K562 (cell line): ENCODE measurements at regions not wholly inside any gene's neighbourhood (a gene's known extent, or its start where the extent isn't known, plus 50 kb on each side); places are given as distances from the start of the nearest gene placed in this dataset.

Experiments
- CLOCK ChIP-seq: fragments of 250-450 bp; sonication (Bioruptor Pico); IDR thresholded peaks from 2 replicates; pipeline ENCODE4 v1.4.0; 2020; ENCODE audit warnings: mild to moderate bottlenecking, moderate library complexity, borderline replicate concordance
- CREB5 ChIP-seq: fragments of 250-450 bp; sonication (Bioruptor Pico); IDR thresholded peaks from 2 replicates; pipeline ENCODE4 v1.5.0; 2020; ENCODE audit warnings: mild to moderate bottlenecking
- DDX20 ChIP-seq: fragments of 450-650 bp; IDR thresholded peaks from 2 replicates; pipeline ENCODE4 v1.6.1; 2016; ENCODE audit warnings: missing genetic modification characterization, low read depth, mild to moderate bottlenecking, missing compliant biosample characterization, moderate library complexity
- DMBX1 ChIP-seq: fragments of 250-450 bp; sonication (Bioruptor Pico); IDR thresholded peaks from 2 replicates; pipeline ENCODE4 v1.8.0; 2022; ENCODE audit warnings: inconsistent platforms, mild to moderate bottlenecking, moderate library complexity, borderline replicate concordance
- ELK3 ChIP-seq: fragments of 450-650 bp; formaldehyde crosslinking; IDR thresholded peaks from 2 replicates; pipeline ENCODE4 v1.4.0; 2020; ENCODE audit warnings: mild to moderate bottlenecking
- FOS ChIP-seq: IDR thresholded peaks from 3 replicates; pipeline ENCODE4 v1.6.1; 2011; ENCODE audit not compliant: insufficient read length; ENCODE audit errors: extremely low read depth
- GATAD2B ChIP-seq: fragments of 450-650 bp; IDR thresholded peaks from 2 replicates; pipeline ENCODE4 v1.6.1; 2017; ENCODE audit warnings: mild to moderate bottlenecking, borderline replicate concordance
- GTF3C2 ChIP-seq: IDR thresholded peaks from 3 replicates; pipeline ENCODE4 v1.6.1; 2011; ENCODE audit warnings: borderline replicate concordance, mild to moderate bottlenecking, moderate library complexity; ENCODE audit not compliant: insufficient read length; ENCODE audit errors: extremely low read depth
- LEF1 ChIP-seq: fragments of 450-650 bp; IDR thresholded peaks from 2 replicates; pipeline ENCODE4 v1.6.1; 2016; ENCODE audit warnings: mild to moderate bottlenecking
- NUFIP1 ChIP-seq: fragments of 450-650 bp; IDR thresholded peaks from 2 replicates; pipeline ENCODE4 v1.6.1; 2018; ENCODE audit not compliant: partially characterized antibody
- POLR2B ChIP-seq: fragments of 450-650 bp; IDR thresholded peaks from 2 replicates; pipeline ENCODE4 v1.6.1; 2018; ENCODE audit warnings: low read depth; ENCODE audit not compliant: partially characterized antibody
- PRMT5 ChIP-seq: sonication (generic); formaldehyde crosslinking; IDR thresholded peaks from 2 replicates; pipeline ENCODE4 v1.5.0; 2020; ENCODE audit warnings: missing genetic modification reagents
- PTRF ChIP-seq: fragments of 450-650 bp; IDR thresholded peaks from 2 replicates; pipeline ENCODE4 v1.6.1; 2016; ENCODE audit warnings: mild to moderate bottlenecking, missing genetic modification characterization, missing compliant biosample characterization
- RFX5 ChIP-seq: IDR thresholded peaks from 2 replicates; pipeline ENCODE4 v1.6.1; 2011; ENCODE audit warnings: low read depth, mild to moderate bottlenecking, improper control_type of control experiment, low read length
- SLC30A9 ChIP-seq: fragments of 250-450 bp; sonication (Bioruptor Pico); IDR thresholded peaks from 2 replicates; pipeline ENCODE4 v1.8.0; 2022; ENCODE audit warnings: mild to moderate bottlenecking, moderate library complexity
- SRSF1 ChIP-seq: fragments of 200-400 bp; formaldehyde crosslinking; IDR thresholded peaks from 2 replicates; pipeline ENCODE4 v1.6.1; 2017; ENCODE audit warnings: mild to moderate bottlenecking, low read depth, low read length, moderate library complexity
- TAF1 ChIP-seq: IDR thresholded peaks from 2 replicates; pipeline ENCODE4 v1.6.1; 2011; ENCODE audit warnings: mild to moderate bottlenecking, low read length, moderate library complexity; ENCODE audit not compliant: insufficient read depth, control insufficient read depth, severe bottlenecking; ENCODE audit errors: extremely low read depth
- TGIF2 ChIP-seq: sonication (generic); formaldehyde crosslinking; IDR thresholded peaks from 2 replicates; pipeline ENCODE4 v1.8.1; 2022; ENCODE audit warnings: mild to moderate bottlenecking, missing genetic modification reagents, moderate library complexity
- ZBTB12 ChIP-seq: fragments of 250-450 bp; sonication (Bioruptor Pico); IDR thresholded peaks from 2 replicates; pipeline ENCODE4 v1.4.0; 2020

- TF ChIP-seq CLOCK (CRISPR knock-in tag) (no peak), GTF3C2 (no peak), PRMT5 (no peak), GATAD2B (peak; percentile 89), FOS (no peak), LEF1 (no peak), ZBTB12 (CRISPR knock-in tag) (peak; percentile 87), SRSF1 (no peak), PTRF (tag) (no peak), ELK3 (CRISPR knock-in tag) (no peak), TGIF2 (CRISPR knock-in tag) (no peak), POLR2B (peak; percentile 78), RFX5 (no peak), DMBX1 (CRISPR knock-in tag) (no peak), CREB5 (CRISPR knock-in tag) (no peak), TAF1 (peak; percentile 90), DDX20 (no peak), SLC30A9 (no peak), NUFIP1 (no peak)
These were observed 110.0 kb upstream of the LPCAT1 start (continued) for GRCh38 chr5:1633605-1634336.
